SH-SY5Y (cell line): ENCODE measurements at regions not wholly inside any gene's neighbourhood (a gene's known extent, or its start where the extent isn't known, plus 50 kb on each side); places are given as distances from the start of the nearest gene placed in this dataset.

Experiments
- GATA2 ChIP-seq: IDR thresholded peaks from 2 replicates; pipeline ENCODE4 v1.6.1; 2011; ENCODE audit warnings: mild to moderate bottlenecking, low read depth, low read length
- GATA3 ChIP-seq: IDR thresholded peaks from 2 replicates; pipeline ENCODE4 v1.6.1; 2011; ENCODE audit warnings: low read depth, mild to moderate bottlenecking, low read length, moderate library complexity

DNA sequence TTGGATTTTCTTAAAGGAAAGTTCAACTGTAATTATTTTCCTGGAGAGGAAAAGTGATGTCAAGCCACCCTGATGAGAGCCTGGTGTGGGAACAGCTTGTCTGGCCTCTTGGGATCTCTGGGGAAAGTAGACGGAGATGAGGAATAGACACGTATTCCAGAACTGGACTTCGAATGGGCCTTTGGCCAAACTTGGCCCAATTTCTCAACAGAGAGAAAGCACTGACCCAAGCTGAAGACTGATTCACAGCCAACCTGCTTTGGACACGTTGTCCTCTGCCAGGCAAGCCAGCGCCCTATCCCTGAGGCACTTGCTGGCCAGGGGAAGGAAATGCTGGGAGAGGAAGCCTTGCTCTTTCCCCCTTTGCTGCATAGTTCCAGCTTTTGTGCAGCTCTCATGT is 70.8 kb upstream of the CTAGE1 start:
- TF ChIP-seq GATA3, result no peak

DNA sequence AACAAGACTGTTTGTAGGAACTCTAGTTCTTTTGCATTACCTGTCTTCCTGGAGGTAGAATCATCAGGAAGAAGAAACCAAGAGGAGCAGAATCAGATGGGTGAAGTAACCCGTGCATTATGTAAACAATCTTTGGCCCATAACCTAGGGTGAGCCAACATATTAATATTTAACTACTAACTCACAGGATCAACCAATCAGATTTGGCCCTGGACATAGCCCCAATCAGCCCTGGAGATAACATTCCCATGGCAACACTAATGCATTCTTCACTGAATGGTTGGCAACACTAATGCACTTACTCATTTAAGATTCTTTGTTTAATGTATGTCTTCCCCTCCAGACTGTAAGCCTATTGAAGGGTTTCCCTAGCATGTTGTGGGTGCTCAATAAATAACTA is 72.0 kb upstream of the CTAGE1 start:
- TF ChIP-seq GATA2 (no peak), GATA3 (no peak)

DNA sequence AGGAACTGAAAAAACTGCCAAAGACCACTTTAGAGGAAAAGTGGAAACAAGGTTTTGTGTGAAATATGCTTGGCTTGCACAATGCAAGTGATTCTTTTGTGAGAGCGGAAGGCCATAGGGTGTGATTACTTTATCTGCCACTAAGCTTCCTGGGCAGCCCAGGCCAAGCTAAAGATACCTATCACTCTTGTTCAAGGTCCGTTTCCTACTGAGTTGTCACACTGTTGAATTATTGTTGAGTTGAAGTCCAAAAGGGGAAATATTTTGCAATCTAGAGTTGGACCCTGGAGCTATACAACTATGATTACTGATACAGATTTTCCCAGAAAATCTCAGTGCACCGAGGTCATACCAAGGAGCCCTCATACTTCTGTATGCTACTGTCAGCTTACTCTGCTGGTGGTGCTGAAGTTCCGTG is 72.7 kb upstream of the CTAGE1 start:
- no peak for TF ChIP-seq GATA3

DNA sequence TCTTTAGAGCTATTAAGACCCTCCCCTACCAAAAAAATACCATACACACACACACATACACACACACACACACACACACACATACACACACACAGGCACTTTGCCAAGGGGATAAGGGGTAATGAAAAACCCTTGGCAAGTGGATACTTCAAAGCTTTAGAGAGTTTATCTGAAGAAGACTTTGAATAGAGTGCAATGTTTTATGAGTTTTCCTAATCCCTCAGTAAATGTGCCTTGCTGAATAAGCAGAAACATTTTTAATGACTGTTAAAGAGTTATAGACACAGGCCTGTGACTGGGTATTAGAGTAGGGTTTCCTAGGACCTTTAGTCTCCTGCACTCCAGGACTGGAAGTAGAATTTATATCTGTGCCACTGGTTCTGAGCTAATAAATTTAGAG is 75.5 kb upstream of the CTAGE1 start:
- TF ChIP-seq GATA3, result no peak
- no peak for TF ChIP-seq GATA2

DNA sequence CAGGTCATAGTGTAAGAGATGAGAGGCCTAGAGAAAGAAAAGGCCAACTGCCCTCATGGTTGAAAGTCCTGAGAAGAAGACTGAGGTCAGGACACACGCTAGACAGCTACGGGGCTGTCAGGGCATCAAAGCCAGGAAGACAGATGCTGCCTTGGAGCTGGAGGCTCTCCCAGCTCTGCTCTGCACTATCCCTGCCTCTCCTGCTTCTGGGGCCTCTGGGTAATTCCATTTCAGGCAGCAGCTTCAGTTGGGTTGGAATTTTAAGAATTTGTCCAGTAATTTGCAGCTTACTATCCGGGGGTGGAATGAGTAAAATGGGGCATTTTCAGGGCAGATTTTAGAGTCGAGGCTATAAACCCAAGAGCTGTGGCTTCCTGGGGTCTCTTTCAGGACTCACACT is 76.2 kb upstream of the CTAGE1 start:
- no peak for TF ChIP-seq GATA2
- no peak for TF ChIP-seq GATA3

DNA sequence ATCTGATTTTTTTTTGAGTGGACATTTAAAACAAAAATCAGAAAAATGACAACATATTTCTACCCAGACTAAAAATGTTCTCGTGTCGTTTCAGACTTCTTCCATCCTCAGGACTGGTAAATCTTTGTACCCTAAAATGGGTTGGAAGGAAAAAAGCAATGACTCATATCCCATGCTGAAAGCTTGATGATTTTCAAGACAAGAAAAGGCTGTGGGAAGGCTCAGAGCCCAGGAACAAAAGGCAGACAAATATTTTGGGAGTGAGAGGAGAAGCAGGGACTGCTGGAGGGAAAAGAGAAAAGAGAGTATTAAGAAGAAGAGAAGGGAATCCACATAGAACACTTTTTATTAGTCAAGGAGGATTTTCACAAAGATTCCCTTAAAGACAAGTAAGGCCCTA is 77.1 kb upstream of the CTAGE1 start:
- TF ChIP-seq GATA2, result no peak
- no peak for TF ChIP-seq GATA3

DNA sequence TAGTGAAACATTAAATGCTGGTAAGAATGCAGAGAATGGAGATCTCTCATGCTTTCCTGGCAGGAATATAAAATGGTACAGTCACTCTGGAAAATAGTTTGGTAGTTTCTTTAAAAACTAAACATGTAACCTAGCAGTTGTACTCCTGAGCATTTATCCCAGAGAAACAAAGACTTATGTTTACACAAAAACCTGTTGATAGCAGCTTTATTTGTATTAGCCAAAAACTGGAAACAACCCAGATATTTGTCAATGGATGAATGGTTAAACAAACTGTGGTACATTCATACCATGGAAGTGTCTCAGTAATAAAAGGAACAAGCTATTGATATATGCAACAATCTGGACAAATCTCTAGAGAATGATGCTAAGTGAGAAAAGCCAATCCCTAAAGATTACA is 81.7 kb upstream of the CTAGE1 start:
- no peak for TF ChIP-seq GATA2
- no peak for TF ChIP-seq GATA3

DNA sequence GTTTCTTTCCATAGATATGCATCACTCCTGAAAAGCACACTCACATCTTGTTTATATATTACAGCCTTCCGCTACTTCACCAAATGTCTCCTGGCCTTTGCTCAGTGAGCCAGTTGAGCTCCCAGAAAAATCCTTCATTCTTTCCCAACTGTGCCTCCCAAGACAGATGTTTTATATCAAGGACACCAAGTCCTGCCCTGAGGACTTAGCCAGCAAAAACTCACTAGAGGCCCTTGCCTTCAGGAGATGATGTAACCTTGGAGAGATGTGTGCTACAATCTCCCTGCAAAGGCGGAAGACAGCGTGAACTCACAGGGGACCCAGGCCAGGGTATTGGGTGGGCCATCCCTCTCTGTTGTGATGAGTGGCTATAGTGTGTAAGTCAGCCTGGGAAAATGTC is 86.1 kb upstream of the CTAGE1 start:
- TF ChIP-seq GATA2 (no peak), GATA3 (no peak)

DNA sequence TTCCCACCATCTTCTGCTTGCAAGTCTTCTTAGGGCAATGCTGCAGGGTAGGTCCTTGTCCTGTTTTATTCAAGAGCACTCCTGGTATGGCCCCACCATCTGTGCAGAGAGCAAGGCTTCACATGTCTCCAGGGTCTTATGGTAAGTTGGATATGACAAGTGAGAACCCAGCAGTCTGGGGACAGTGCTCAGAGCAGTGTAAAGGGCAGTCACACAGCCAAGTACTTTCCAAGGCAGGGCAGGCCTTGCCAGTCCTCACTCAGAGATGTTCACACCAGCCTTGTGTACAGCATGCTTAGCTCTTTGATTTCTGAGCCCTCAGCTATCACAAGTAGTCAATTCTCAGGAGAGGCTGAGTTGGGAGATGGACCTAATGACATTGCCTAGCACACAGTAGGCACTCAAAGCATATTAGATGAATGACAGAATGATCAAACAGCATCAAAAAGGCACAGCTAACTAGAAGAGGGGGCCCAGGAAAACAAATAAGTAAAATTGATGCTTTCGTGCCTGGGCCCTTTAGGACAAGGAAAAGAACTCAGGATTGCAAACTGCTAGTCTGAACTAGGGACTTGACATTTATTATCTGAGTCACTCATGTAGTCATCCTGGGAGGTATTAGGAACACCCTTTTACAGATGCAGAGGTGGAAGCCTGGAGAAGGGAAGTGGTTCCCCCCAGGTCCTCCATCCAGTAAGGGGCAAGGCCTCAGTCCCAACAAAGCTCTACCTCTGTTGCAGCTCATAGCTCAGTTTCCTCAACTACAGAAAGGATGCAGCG is 86.7 kb upstream of the CTAGE1 start:
- no peak for TF ChIP-seq GATA3
- TF ChIP-seq GATA2, result no peak

DNA sequence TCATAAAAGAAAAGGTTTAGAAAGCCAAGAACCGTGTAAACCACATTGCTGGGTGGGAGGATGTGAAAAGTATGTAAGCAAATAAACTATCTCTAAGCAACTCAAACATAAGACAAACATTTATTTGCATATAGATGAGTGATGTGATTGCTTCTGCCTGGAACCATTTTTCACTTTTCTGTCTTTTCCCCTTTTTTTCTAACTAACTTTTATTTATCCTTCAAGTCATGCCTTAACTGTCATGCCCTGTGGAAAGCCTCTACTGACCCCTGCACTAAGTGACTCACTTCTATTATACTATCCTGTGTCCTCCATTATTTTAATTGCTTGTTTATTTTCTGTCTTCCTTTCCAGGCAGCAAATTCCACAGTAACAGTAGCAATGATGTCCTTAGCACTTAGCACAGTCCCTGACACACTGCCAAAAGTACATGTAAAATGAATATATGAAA is 87.5 kb upstream of the CTAGE1 start:
- TF ChIP-seq GATA3, result no peak

DNA sequence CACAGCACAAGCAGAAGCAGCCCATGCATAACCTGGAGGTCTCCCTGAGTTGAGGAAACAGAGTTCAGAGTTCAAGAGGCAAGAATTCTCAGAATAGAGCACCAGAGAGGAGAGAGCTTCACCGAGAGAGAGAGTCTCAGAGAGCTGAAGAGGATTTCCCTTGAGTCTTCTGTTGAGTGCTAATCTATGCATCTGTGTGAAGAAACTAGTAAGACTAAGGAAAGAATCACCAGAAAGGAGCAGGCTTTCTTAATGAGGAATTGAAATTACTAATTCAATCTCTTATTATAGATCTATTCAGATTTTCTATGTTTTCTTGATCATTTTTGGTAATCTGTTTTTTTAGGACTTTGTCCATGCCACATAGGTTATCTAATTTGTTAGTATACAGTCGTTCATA is 89.3 kb upstream of the CTAGE1 start:
- TF ChIP-seq GATA2, result no peak
- TF ChIP-seq GATA3, result no peak

DNA sequence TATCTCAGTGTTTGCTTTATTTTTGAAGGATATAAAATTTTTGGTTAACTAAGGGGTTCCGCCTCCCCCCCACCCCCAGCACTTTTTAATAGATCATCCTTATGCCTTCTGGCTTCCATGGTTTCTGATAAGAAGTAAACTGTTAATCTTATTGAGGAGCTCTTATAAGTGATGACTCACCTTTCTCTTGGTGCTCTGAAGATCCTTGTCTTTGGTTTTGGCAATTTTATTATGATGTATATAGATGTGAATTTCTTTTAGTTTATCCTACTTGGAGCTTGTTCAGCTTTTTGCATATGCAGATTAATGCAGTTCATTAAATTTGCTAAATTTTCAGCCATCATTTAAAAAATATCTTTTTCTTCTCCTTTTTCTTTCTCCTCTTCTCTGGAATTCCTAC is 91.7 kb upstream of the CTAGE1 start:
- no peak for TF ChIP-seq GATA3
- no peak for TF ChIP-seq GATA2

DNA sequence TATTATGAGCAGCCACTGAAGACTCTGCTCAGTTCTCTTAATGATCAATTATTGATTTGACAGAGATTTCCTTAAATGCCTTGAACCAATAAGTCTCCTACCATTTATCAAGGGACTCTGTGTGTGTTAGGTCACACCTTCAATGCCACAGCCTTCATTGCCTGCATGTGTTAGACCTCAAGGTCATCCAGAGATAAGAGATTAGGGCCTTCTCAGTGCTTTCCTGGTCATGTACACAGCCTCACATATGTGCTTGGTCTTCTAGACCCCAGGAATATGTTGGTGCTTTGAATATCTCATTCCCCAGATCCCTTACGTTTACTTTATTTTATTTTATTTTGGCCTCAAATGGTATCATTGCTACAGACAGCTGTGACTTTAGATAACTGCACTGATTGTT is 93.0 kb upstream of the CTAGE1 start:
- no peak for TF ChIP-seq GATA3

DNA sequence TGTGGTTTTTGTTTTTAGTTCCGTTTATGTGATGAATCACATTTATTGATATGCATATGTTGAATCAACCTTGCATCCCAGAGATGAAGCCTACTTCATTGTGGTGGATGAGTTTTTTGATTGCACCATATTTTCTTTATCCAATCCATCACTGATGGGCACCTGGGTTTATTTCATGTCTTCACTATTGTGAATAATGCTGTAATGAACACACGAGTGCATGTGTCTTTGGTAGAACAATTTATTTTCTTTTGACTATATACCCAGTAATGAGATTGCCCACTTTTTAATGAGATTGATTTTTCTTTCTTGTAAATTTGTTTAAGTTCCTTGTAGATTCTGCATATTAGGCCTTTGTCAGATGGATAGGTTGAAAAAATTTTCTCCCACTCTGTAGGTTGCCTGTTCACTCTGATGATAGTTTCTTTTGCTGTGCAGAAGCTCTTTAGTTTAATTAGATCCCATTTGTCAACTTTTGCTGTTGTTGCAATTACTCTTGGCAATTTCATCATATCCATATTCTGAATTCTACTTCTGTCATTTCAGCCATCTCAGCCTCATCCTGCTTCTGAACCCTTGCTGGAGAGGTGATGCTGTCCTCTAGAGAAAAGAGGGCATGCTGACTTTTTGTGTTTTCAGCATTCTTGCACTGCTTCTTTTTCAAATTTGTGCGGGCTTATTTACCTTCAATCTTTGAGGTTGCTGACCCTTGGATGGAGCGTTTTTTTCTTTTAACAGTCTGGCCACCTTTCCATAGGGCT is 96.2 kb upstream of the CTAGE1 start:
- TF ChIP-seq GATA3 (no peak), GATA2 (no peak)

DNA sequence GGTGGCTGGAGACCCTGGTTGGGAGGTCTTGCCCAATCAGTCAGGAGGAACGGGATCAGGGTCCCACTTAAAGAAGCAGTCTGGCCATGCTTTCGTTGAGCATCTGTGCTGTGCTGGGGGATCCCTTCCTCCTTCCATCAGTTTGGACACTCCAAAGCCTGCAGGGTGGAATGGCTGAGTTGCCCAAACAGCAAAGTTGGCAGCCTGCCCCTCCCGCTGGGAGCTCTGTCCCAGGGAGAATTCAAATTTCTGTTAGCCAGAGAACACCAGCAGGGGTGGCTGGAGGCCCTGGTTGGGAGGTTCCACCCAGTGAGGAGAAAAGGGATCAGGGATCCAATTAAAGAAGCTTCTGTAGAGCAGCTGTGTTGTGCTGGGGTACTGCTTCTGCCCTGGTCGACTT is 96.9 kb upstream of the CTAGE1 start:
- TF ChIP-seq GATA3, result no peak
- no peak for TF ChIP-seq GATA2
